ENCODE measurements at regions not wholly inside any gene's neighbourhood (a gene's known extent, or its start where the extent isn't known, plus 50 kb on each side); places are given as distances from the start of the nearest gene placed in this dataset.

GRCh38 chr11:92850296-92850826 is 119.1 kb upstream of the MTNR1B start:
- no peak for TF ChIP-seq CTCF (IDR thresholded peaks at IDR 0.05)
- TF ChIP-seq POLR2A (IDR thresholded peaks at IDR 0.05) = no peak

Data from Peyer's patch (tissue), 4 donors.